Suppressor macrophage treated with lipopolysaccharide for 4 hours (primary cell): ENCODE measurements at regions not wholly inside any gene's neighbourhood (a gene's known extent, or its start where the extent isn't known, plus 50 kb on each side); places are given as distances from the start of the nearest gene placed in this dataset.
A peak's percentile ranks its signal among the peaks of the same experiment; 100 is the strongest.

Experiments
- DNase-seq: peaks from one replicate; pipeline ENCODE4 v3.0.0-alpha.2; 2020

- no peak for DNase-seq
Observed at GRCh38 chr2:190785334-190785733, 95.3 kb upstream of the GLS start.

- DNase-seq = no peak
Observed at GRCh38 chr2:190786404-190787166, 94.0 kb upstream of the GLS start.

GRCh38 chr2:190787743-190788235, 92.8 kb upstream of the GLS start:
- no peak for DNase-seq

GRCh38 chr2:190789074-190790004, 91.3 kb upstream of the GLS start:
- DNase-seq = no peak

- DNase-seq = peak; percentile 74
Observed at GRCh38 chr2:190791347-190791975, 89.2 kb upstream of the GLS start.

GRCh38 chr2:190791976-190792575, 88.5 kb upstream of the GLS start:
- peak; percentile 62 for DNase-seq

- peak; percentile 34 for DNase-seq
Observed at GRCh38 chr2:190792956-190793888, 87.4 kb upstream of the GLS start.

GRCh38 chr2:190794377-190794776, 86.2 kb upstream of the GLS start:
- DNase-seq = peak; percentile 66

- DNase-seq = no peak
Observed at GRCh38 chr2:190794790-190795189, 85.8 kb upstream of the GLS start.

GRCh38 chr2:190795686-190796085, 84.9 kb upstream of the GLS start:
- DNase-seq = peak; percentile 44

- DNase-seq = peak; percentile 37
Observed at GRCh38 chr2:190799999-190800398, 80.6 kb upstream of the GLS start.

GRCh38 chr2:190800528-190800927, 80.1 kb upstream of the GLS start:
- DNase-seq = no peak

GRCh38 chr2:190802129-190802528, 78.5 kb upstream of the GLS start:
- no peak for DNase-seq

GRCh38 chr2:190802626-190803209, 77.9 kb upstream of the GLS start:
- DNase-seq = peak; percentile 47

GRCh38 chr2:190804182-190804795, 76.3 kb upstream of the GLS start:
- DNase-seq = peak; percentile 45

GRCh38 chr2:190805126-190805525, 75.5 kb upstream of the GLS start:
- no peak for DNase-seq

- no peak for DNase-seq
Observed at GRCh38 chr2:190805843-190806242, 74.8 kb upstream of the GLS start.

- DNase-seq = no peak
Observed at GRCh38 chr2:190807886-190808285, 72.7 kb upstream of the GLS start.

GRCh38 chr2:190809139-190809764, 71.4 kb upstream of the GLS start:
- peak; percentile 45 for DNase-seq

GRCh38 chr2:190809876-190810525, 70.6 kb upstream of the GLS start:
- no peak for DNase-seq
